ENCODE measurements at regions not wholly inside any gene's neighbourhood (a gene's known extent, or its start where the extent isn't known, plus 50 kb on each side); places are given as distances from the start of the nearest gene placed in this dataset.

- no peak for DNase-seq (ENCODE audit: low spot score)
These were observed 96.4 kb upstream of the IGSF10 start for GRCh38 chr3:151557068-151557840.

GRCh38 chr3:151556596-151556995 is 95.7 kb upstream of the IGSF10 start:
- DNase-seq (ENCODE audit: low spot score) (no peak), ATAC-seq (ENCODE audit: low FRiP score) (no peak)
- no peak for TF ChIP-seq CTCF (IDR thresholded peaks at IDR 0.05)

More at GRCh38 chr3:151557068-151557840, 96.4 kb upstream of the IGSF10 start:
- TF ChIP-seq CTCF (IDR thresholded peaks at IDR 0.05), result no peak
- no peak for ATAC-seq (ENCODE audit: low FRiP score)

GRCh38 chr3:151555523-151555922 is 94.7 kb upstream of the IGSF10 start:
- no peak for TF ChIP-seq CTCF (IDR thresholded peaks at IDR 0.05)
- no peak for ATAC-seq (ENCODE audit: low FRiP score)

GRCh38 chr3:151553888-151554287 is 93.0 kb upstream of the IGSF10 start:
- DNase-seq (ENCODE audit: low spot score), result no peak
- no peak for TF ChIP-seq CTCF (IDR thresholded peaks at IDR 0.05)
- ATAC-seq (ENCODE audit: low FRiP score), result no peak

More at GRCh38 chr3:151555523-151555922, 94.7 kb upstream of the IGSF10 start:
- no peak for DNase-seq (ENCODE audit: low spot score)

- DNase-seq (ENCODE audit: low spot score), result no peak
- ATAC-seq (ENCODE audit: low FRiP score), result no peak
- no peak for TF ChIP-seq CTCF (IDR thresholded peaks at IDR 0.05)
These were observed 91.7 kb upstream of the IGSF10 start for GRCh38 chr3:151552589-151552988.

GRCh38 chr3:151550642-151551041 is 89.8 kb upstream of the IGSF10 start:
- DNase-seq (ENCODE audit: low spot score), result no peak
- no peak for TF ChIP-seq CTCF (IDR thresholded peaks at IDR 0.05)
- ATAC-seq (ENCODE audit: low FRiP score), result peak; percentile 40

GRCh38 chr3:151550025-151550618 is 89.3 kb upstream of the IGSF10 start:
- ATAC-seq (ENCODE audit: low FRiP score), result peak; percentile 91
- DNase-seq (ENCODE audit: low spot score), result no peak
- TF ChIP-seq CTCF (IDR thresholded peaks at IDR 0.05), result no peak

Data from omental fat pad (tissue), 3 donors.